NCI-H1417 (cell line): ENCODE measurements at regions not wholly inside any gene's neighbourhood (a gene's known extent, or its start where the extent isn't known, plus 50 kb on each side); places are given as distances from the start of the nearest gene placed in this dataset.
A peak's percentile ranks its signal among the peaks of the same experiment; 100 is the strongest.
"Not testable (repeated sequence)": the region's sequence is repeated elsewhere in the genome, so short reads cannot be mapped to it uniquely, and the experiment has no call there.

Source experiments
- DNase-seq, 3 experiments: peaks; one replicate each; lab custom pipeline; 2025; lab: John Stamatoyannopoulos, UW

GRCh38 chr3:185995352-185995751 lies 57.5 kb upstream of the TRA2B start:
- DNase-seq = no peak

DNA sequence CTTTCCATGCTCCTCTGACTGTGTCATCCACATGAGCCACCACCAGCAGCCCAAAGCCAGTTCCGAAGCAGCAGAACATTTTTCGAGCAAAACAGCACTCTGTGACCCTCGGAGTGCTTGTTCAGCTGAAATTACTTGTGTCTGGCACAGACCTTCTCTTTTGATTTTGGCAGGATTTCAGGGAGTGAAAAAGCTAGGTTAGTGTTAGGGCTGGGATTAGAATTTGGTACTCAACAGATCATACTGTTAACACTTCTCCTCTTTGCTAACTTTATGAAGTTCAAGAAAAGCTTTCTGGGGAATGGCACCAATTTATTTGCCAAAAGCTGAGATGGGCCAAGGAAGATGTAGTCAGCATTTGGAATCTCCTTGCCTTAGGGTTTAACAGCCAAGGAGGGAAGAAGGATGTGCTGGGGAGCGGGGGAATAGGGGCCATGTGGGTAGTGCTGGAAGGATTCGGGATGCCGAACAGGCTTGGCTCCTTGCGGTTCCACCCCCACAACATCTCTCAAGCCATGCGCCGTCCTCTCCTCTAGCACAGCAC lies 55.1 kb upstream of the TRA2B start:
- no peak for DNase-seq

GRCh38 chr3:185990995-185991394 lies 53.2 kb upstream of the TRA2B start:
- DNase-seq = not testable (repeated sequence)

- DNase-seq = no peak
Measured at GRCh38 chr3:185989511-185989910, 51.7 kb upstream of the TRA2B start.

DNA sequence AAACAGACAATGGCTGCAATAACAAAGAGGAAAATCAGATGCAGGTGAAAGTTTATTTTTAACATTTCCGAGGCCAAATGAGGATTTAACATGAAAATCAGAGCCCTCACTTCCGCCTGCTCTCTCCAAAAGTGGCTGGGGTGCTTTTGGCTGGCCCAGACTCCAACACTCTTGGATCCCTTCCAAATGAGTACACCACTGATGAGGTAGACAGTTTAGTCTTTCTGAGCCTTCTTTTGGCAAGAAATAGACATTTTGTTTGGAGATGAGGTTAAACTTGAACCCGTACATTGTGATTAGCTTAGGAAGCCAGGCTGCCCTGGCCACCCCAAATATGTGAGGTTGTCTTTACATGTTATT lies 51.0 kb upstream of the TRA2B start:
- DNase-seq = no peak

GRCh38 chr3:185988080-185988815 lies 50.4 kb upstream of the TRA2B start:
- peak in 1 of 3 experiments; percentile 13 for DNase-seq
